DMS79 (cell line): ENCODE measurements at regions not wholly inside any gene's neighbourhood (a gene's known extent, or its start where the extent isn't known, plus 50 kb on each side); places are given as distances from the start of the nearest gene placed in this dataset.
"Not testable (repeated sequence)": the region's sequence is repeated elsewhere in the genome, so short reads cannot be mapped to it uniquely, and the experiment has no call there.

Experiments used
- DNase-seq: peaks from one replicate; lab custom pipeline; 2025; lab: John Stamatoyannopoulos, UW

- not testable (repeated sequence) for DNase-seq
Observed at GRCh38 chr16:29328528-29328927, 78.0 kb downstream of the NPIPB11 start.

GRCh38 chr16:29327631-29328408 is 78.7 kb downstream of the NPIPB11 start:
- not testable (repeated sequence) for DNase-seq

GRCh38 chr16:29326164-29327125 is 80.1 kb downstream of the NPIPB11 start:
- not testable (repeated sequence) for DNase-seq

GRCh38 chr16:29323725-29324124 is 82.8 kb downstream of the NPIPB11 start:
- DNase-seq, result not testable (repeated sequence)

- no peak for DNase-seq
Observed at GRCh38 chr16:29321585-29321984, 84.9 kb downstream of the NPIPB11 start.

- DNase-seq, result no peak
Observed at GRCh38 chr16:29321000-29321393, 85.5 kb downstream of the NPIPB11 start.

- DNase-seq, result no peak
Observed at GRCh38 chr16:29320274-29320999, 86.1 kb downstream of the NPIPB11 start.

- DNase-seq, result no peak
Observed at GRCh38 chr16:29319726-29320125, 86.8 kb downstream of the NPIPB11 start.

GRCh38 chr16:29318561-29318968 is 87.9 kb downstream of the NPIPB11 start:
- DNase-seq, result not testable (repeated sequence)

GRCh38 chr16:29318037-29318436 is 88.5 kb downstream of the NPIPB11 start:
- DNase-seq, result no peak

GRCh38 chr16:29317269-29317668 is 89.2 kb downstream of the NPIPB11 start:
- DNase-seq, result no peak

- DNase-seq, result no peak
Observed at GRCh38 chr16:29316761-29317183, 89.7 kb downstream of the NPIPB11 start.

GRCh38 chr16:29315916-29316517 is 90.5 kb downstream of the NPIPB11 start:
- peak; percentile 36 for DNase-seq

- no peak for DNase-seq
Observed at GRCh38 chr16:29315046-29315445, 91.5 kb downstream of the NPIPB11 start.

GRCh38 chr16:29314292-29314934 is 92.1 kb downstream of the NPIPB11 start:
- no peak for DNase-seq

- no peak for DNase-seq
Observed at GRCh38 chr16:29313559-29314048, 92.9 kb downstream of the NPIPB11 start.

- peak; percentile 39 for DNase-seq
Observed at GRCh38 chr16:29312835-29313558, 93.5 kb downstream of the NPIPB11 start.

- DNase-seq, result not testable (repeated sequence)
Observed at GRCh38 chr16:29312345-29312675, 94.2 kb downstream of the NPIPB11 start.

- no peak for DNase-seq
Observed at GRCh38 chr16:29311461-29312344, 94.8 kb downstream of the NPIPB11 start.
